Chondrocyte (in vitro differentiated cells): ENCODE measurements at regions not wholly inside any gene's neighbourhood (a gene's known extent, or its start where the extent isn't known, plus 50 kb on each side); places are given as distances from the start of the nearest gene placed in this dataset.

Experiments used
- DNase-seq: peaks from one replicate; pipeline ENCODE4 v3.0.0; 2021; ENCODE audit warnings: mixed read lengths, low spot score
- H3K27ac Mint-ChIP-seq: one replicate; pipeline ENCODE4 v1.8.0; 2021; ENCODE audit warnings: mild to moderate bottlenecking, moderate library complexity, mixed read lengths; ENCODE audit not compliant: unreplicated experiment
- H3K27me3 Mint-ChIP-seq: 2 replicates; pipeline ENCODE4 v1.8.0; 2021; ENCODE audit warnings: low read depth, mixed read lengths
- H3K36me3 Mint-ChIP-seq: 2 replicates; pipeline ENCODE4 v1.8.0; 2021; ENCODE audit warnings: low read depth, mixed read lengths
- H3K4me1 Mint-ChIP-seq: 2 replicates; pipeline ENCODE4 v1.8.0; 2021; ENCODE audit warnings: low read depth, mild to moderate bottlenecking, mixed read lengths
- H3K4me3 Mint-ChIP-seq: one replicate; pipeline ENCODE4 v1.8.0; 2021; ENCODE audit warnings: mild to moderate bottlenecking, moderate library complexity, mixed read lengths; ENCODE audit not compliant: unreplicated experiment
- H3K9me3 Mint-ChIP-seq: 2 replicates; pipeline ENCODE4 v1.8.0; 2021; ENCODE audit warnings: low read depth, mixed read lengths
- TF ChIP-seq, protein P1 (sequence below): fragments of 200-600 bp; sonication (generic); IDR thresholded peaks from 2 replicates; pipeline ENCODE4 v1.5.0; 2021; ENCODE audit warnings: antibody characterized with exemption, mild to moderate bottlenecking, moderate library complexity

DNA sequence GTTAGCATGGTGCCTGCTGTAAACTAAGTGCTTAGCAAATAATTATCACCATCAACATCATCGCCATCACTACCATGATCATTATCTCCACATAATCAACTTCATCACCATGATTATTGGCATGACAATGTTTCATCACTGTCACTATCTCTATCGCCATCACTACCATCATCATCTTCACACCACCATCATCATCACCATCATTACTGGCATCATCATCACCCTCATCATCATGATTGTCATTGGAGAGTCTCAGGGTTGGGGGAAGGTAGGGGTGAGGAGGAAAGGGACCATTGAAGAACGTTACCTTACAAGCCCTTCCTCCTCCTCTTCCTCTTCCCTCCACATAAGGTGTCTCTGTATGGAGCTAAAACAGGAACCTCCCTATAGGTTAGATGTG is 54.9 kb upstream of the GPR26 start:
- TF ChIP-seq, protein P1, sequence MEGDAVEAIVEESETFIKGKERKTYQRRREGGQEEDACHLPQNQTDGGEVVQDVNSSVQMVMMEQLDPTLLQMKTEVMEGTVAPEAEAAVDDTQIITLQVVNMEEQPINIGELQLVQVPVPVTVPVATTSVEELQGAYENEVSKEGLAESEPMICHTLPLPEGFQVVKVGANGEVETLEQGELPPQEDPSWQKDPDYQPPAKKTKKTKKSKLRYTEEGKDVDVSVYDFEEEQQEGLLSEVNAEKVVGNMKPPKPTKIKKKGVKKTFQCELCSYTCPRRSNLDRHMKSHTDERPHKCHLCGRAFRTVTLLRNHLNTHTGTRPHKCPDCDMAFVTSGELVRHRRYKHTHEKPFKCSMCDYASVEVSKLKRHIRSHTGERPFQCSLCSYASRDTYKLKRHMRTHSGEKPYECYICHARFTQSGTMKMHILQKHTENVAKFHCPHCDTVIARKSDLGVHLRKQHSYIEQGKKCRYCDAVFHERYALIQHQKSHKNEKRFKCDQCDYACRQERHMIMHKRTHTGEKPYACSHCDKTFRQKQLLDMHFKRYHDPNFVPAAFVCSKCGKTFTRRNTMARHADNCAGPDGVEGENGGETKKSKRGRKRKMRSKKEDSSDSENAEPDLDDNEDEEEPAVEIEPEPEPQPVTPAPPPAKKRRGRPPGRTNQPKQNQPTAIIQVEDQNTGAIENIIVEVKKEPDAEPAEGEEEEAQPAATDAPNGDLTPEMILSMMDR: no peak
- H3K9me3 Mint-ChIP-seq: no peaks in the 10 kb centered on the region
- no peak overlapping the region for H3K27ac Mint-ChIP-seq
- no peaks in the 10 kb centered on the region for H3K36me3 Mint-ChIP-seq
- no peak overlapping the region for H3K4me3 Mint-ChIP-seq
- no peaks in the 10 kb centered on the region for H3K4me1 Mint-ChIP-seq
- H3K27me3 Mint-ChIP-seq: no peaks in the 10 kb centered on the region
- no peak for DNase-seq

DNA sequence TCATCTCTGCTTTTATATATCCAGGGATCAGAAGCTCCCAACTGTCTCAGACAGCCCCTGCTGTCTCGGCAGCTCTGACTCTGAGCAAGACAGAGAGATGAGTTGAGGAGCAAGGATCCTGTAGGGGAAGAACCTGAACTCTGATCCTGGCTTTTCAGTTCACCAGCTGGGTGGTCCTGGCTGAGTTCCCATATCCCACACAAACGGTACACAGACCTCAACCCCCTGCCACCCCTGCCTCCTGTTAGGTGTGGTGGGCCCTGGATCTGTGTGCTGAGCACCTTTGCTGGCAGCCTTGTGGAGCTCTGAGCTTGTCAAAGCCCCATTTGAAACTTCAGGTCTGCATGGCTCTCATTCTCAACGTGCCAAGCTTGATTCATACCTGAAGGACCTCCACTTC is 54.3 kb upstream of the GPR26 start:
- Mint-ChIP-seq H3K4me3 (no peak overlapping the region), H3K27ac (no peak overlapping the region), H3K36me3 (no peaks in the 10 kb centered on the region), H3K27me3 (no peaks in the 10 kb centered on the region), H3K9me3 (no peaks in the 10 kb centered on the region), H3K4me1 (no peaks in the 10 kb centered on the region)
- TF ChIP-seq, protein P1: no peak
- no peak for DNase-seq

DNA sequence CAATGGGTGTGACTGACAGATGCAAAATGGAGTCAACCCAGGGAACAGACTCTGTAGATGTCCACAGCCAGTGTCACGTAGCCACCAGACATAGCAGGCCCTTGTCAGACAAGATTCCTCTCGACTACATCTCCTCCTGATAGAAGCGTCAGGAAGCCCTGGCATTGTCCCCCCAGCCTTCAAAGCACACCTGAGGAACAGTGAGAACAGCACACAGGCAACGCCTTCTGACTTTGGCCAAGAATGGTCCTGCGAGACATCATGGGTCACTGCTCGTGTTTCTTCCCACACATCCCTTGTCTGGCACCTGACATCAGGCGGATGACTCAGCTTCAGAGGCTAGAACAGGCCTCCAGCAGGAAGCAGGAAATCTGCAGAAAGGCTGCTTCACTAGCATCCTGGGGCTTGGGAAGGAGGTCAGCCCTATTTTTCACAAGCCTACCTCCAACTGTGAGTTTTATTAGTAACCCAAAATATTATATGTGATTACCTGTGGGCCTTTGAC is 52.8 kb upstream of the GPR26 start:
- H3K4me3 Mint-ChIP-seq: no peak overlapping the region
- no peaks in the 10 kb centered on the region for H3K4me1 Mint-ChIP-seq
- no peaks in the 10 kb centered on the region for H3K36me3 Mint-ChIP-seq
- no peak overlapping the region for H3K27ac Mint-ChIP-seq
- no peaks in the 10 kb centered on the region for H3K9me3 Mint-ChIP-seq
- no peaks in the 10 kb centered on the region for H3K27me3 Mint-ChIP-seq
- TF ChIP-seq, protein P1: no peak
- no peak for DNase-seq

DNA sequence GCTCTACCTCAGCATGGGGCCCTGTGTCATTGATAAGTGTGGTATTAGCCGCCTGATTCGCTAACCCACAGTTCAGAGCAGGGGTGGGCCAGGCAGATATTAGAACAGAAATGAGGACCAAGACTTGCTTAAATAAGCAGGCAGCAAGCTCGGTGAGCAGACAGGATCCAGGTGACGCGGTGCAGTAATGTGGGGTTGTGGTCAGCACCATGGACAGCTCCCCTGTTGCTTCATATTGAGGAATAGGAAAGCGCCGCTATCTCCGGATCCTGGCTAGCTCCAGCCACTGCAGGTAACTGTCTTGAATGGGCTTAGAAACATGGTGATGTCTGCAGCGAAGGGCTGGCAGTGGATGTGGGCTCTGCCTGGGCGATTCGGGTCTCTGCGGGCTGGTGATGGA is 51.3 kb upstream of the GPR26 start:
- TF ChIP-seq, protein P1: no peak
- Mint-ChIP-seq H3K27ac (no peak overlapping the region), H3K4me1 (no peaks in the 10 kb centered on the region), H3K27me3 (no peaks in the 10 kb centered on the region), H3K36me3 (no peaks in the 10 kb centered on the region), H3K4me3 (no peak overlapping the region), H3K9me3 (no peaks in the 10 kb centered on the region)
- no peak for DNase-seq
